Hepatocyte (in vitro differentiated cells): ENCODE measurements at regions not wholly inside any gene's neighbourhood (a gene's known extent, or its start where the extent isn't known, plus 50 kb on each side); places are given as distances from the start of the nearest gene placed in this dataset.

Experiments
- CTCF ChIP-seq: fragments of 200-600 bp; sonication (generic); IDR thresholded peaks from 2 replicates; pipeline ENCODE4 v1.5.1; 2016; ENCODE audit warnings: antibody characterized with exemption, mild to moderate bottlenecking; ENCODE audit not compliant: poor library complexity
- EZH2phosphoT487 ChIP-seq: fragments of 200-600 bp; sonication (generic); IDR thresholded peaks from one replicate; pipeline ENCODE4 v1.6.1; 2018; ENCODE audit warnings: antibody characterized with exemption, mild to moderate bottlenecking, low read depth, moderate library complexity; ENCODE audit not compliant: unreplicated experiment, severe bottlenecking

GRCh38 chr10:94192333-94192732 is 170.4 kb downstream of the NOC3L start:
- TF ChIP-seq CTCF (no peak), EZH2phosphoT487 (no peak)
